ENCODE measurements at regions not wholly inside any gene's neighbourhood (a gene's known extent, or its start where the extent isn't known, plus 50 kb on each side); places are given as distances from the start of the nearest gene placed in this dataset.
"Not testable (repeated sequence)": the region's sequence is repeated elsewhere in the genome, so short reads cannot be mapped to it uniquely, and the experiment has no call there.

DNA sequence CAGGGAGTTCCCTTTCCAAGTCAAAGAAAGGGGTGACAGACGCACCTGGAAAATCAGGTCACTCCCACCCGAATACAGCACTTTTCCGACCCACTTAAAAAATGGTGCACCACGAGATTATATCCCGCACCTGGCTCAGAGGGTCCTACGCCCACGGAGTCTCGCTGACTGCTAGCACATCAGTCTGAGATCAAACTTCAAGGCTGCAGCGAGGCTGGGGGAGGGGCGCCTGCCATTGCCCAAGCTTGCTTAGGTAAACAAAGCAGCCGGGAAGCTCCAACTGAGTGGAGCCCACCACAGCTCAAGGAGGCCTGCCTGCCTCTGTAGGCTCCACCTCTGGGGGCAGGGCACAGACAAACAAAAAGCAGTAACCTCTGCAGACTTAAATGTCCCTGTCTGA, 277.8 kb upstream of the ARHGAP42 start:
- TF ChIP-seq, protein P1, sequence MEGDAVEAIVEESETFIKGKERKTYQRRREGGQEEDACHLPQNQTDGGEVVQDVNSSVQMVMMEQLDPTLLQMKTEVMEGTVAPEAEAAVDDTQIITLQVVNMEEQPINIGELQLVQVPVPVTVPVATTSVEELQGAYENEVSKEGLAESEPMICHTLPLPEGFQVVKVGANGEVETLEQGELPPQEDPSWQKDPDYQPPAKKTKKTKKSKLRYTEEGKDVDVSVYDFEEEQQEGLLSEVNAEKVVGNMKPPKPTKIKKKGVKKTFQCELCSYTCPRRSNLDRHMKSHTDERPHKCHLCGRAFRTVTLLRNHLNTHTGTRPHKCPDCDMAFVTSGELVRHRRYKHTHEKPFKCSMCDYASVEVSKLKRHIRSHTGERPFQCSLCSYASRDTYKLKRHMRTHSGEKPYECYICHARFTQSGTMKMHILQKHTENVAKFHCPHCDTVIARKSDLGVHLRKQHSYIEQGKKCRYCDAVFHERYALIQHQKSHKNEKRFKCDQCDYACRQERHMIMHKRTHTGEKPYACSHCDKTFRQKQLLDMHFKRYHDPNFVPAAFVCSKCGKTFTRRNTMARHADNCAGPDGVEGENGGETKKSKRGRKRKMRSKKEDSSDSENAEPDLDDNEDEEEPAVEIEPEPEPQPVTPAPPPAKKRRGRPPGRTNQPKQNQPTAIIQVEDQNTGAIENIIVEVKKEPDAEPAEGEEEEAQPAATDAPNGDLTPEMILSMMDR (IDR thresholded peaks at IDR 0.05; ENCODE audit: low read depth, low read length): not testable (repeated sequence)
- TF ChIP-seq POLR2A (IDR thresholded peaks at IDR 0.05; ENCODE audit: extremely low read depth, insufficient read length); MYC (IDR thresholded peaks at IDR 0.05; ENCODE audit: low read depth, low read length): not testable (repeated sequence)
